NCI-H2196 (cell line): ENCODE measurements at regions not wholly inside any gene's neighbourhood (a gene's known extent, or its start where the extent isn't known, plus 50 kb on each side); places are given as distances from the start of the nearest gene placed in this dataset.
"Not testable (repeated sequence)": the region's sequence is repeated elsewhere in the genome, so short reads cannot be mapped to it uniquely, and the experiment has no call there.

Source experiments
- DNase-seq: peaks from one replicate; lab custom pipeline; 2025; ENCODE audit not compliant: unreplicated experiment; lab: John Stamatoyannopoulos, UW

DNA sequence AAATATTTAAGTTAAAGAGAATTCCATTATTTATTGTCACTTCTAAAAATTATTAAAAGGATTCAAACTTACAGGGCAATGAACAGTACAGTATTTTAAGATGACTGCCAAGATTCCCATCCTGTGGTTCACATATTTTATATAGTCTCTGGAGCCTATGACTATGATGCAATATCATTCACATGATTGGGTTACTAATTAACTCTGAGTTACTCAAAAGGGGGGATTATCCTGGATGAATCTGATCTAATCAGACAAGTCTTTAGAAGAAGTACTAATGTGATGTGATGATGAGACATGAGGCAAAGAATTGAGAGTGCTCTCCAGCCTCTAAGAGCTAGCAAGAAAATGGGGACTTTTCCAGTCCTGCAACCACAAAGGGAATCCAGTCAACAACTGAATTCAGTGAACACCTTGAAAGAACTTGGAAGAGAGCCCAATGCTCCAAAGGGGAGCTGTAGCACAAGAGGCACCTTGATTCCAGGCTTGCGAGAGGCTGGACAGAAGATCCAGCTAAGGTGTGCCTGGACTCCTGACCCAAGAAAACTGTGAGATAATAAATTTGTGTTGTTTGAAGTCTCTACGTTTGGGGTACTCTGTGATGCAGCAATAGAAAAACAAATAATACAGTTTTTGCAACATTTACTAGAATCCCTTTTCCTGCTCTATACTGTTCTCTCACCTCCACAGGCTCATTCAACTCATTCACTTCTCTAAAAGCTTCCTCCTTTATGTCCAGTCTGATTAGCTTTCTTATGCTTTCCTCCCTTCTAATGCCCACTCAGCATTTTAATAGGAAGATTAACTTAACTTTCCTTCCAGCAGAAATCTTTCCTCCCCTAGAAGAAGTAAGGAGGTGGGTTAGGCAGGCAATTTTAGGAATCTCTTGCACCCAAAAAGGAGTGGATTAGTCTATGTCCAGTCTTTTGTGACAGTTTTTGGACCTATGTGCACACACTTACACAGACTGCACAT lies 133.8 kb upstream of the LCORL start:
- DNase-seq = no peak

DNA sequence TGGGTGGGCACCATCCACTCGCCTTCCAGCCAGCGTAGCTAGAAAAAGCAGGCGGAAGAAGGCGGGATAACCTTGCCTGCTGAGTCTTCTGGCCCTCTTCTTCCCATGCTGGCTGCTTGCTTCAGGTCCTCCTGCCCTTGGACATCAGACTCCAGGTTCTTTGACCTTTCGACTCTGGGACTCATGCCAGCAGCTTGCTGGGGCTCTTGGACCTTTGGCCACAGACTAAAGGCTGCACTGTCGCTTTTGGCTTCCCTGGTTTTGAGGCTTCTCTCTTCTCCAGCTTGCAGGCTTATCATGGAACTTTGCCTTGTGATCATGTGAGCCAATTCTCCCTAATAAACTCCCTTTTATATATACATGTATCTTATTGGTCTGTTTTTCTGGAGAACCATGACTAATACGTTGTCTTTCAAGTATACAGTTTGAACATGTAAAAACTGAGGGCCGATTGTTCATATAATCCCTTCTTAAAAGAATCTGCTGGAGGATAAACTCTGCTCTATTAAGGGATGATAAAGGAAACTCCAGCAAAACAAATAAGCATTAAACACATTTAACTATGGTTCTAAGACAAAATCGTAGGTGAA lies 116.6 kb upstream of the LCORL start:
- no peak for DNase-seq

DNA sequence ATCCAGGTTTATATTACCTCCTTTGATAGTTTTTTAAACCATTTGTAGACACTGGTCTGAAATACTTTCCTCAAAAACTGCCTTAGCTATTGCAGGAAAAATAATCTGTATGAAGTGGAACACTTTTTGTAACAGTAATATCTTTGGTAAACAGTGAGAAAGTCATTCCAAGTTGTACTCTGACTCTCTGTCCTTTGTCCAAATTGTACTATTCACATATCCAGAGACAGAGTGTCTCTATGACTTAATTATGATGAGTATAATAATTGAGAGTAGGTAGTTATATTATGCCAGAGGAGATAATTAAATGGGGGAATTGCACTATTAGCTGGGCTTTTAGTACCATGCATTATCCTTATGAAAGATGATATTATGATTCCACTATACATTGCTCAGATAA lies 112.6 kb upstream of the LCORL start:
- DNase-seq = no peak

DNA sequence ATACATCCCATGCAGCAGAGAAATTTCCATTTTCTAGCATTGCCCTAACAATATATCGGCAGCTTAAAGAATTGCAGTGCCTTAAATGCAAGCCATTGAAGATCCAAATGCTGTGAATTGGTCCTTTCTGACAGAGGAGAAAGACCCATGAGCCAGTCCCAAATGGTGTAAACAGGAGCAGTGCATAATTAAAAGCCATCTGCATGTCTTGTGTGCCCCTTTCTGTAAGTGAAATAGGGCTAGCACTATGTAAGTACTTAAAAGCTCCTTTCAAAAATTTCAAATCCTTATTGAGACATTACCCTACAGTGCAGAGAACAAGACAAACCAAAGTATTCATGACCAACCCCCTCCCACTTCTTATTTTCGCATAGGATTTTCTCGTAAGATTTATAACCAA lies 108.7 kb upstream of the LCORL start:
- DNase-seq = no peak

DNA sequence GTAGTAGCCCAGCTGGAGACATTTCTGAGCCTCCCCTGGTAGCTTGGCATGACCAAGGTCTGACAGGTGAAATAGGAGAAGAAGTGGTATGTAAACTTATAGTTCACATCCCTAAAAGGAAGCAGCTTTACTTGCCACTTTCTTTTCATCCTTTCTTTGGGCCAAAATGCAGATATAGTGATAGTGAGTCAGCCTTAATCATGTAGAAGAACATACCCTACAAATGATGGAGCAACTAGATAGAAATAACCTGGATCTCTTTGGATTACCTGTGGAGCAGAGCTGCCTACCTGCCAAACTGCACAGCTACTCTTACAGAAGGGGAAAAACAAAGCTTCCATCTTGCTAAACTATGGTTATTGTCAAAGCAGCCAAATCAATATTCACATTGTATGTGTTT lies 106.7 kb upstream of the LCORL start:
- no peak for DNase-seq

DNA sequence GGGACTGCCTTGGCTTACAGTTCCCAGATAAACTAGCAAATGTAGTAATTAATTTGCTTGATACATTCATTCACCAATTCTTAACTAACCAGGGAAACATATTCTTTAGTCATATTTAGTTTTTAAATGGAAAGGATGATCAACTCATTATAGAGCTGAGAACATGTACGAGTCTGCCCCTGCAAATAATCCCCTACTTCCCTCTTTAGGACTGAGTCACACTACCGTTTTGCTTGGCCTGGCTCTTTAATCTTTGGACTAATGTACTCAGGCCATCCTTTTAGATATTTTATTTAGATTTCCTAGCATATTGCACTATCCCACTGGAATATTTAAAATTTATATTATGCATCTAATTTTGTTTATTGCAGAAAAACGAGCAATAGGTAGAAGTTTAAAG lies 105.5 kb upstream of the LCORL start:
- no peak for DNase-seq

DNA sequence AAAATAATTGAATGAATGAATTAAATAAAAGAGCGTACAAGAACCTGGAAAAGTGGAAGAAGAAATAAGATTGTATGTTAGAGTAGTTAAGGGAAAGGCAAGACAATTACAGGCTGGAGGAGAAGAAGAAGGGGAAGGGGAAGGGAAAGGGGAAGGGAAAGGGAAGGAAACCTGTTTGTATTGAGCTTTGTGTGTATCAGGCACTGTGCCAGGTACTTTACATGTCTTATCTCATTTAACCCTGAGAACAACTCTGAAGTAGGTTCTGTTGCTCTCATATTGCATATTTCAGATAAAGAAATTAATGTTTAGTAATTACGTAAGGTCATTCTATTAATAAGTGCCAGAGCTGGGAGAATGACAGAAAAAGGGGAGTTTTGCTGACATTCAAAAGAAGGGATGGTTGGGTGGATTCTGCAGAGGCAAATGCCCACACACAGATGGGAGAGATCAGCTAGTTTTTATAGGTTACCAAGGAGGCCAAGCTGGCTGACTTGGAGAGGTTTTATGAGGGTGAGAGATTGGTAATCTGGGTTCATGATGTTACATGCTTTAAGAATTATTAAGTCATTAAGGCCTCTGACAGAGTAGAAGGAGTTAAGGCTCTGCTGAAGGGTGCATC lies 92.3 kb upstream of the LCORL start:
- DNase-seq = no peak

DNA sequence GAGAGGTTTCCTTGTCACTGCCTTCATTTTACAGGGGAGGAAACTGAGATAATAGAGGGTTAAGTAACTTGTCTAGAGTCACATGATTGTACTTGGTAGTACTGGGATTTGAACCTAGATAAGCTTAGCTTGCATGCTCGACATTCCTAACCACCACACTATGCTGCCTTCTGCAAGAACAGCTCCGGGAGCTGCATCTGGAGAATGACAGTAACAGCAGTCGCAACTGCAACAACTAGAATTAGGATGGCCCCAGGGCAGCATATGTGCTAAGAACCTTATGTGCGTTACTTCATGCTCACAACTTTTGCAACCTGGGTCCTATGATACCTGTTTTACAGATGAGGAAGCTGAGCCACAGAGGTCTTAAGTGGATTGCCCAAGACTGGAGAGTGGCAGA lies 89.5 kb upstream of the LCORL start:
- DNase-seq = no peak

DNA sequence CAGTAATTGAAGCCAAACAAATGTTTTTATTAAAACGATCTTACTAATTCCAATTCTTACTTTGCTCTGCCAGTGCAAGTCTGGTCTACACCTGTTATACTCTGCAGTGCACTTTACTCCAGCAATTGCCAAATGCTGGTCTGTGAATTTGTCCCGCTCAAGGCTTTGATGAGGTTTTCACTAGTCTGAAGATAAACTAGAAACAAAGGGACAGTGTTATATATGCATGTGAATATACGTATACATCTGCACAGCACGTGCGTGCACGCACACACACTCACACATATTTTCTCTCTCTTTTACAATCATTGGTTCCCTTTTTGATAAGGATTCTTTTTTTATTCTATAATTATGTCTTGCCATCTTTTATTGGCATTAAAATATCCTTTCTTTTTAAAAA lies 88.5 kb upstream of the LCORL start:
- no peak for DNase-seq

DNA sequence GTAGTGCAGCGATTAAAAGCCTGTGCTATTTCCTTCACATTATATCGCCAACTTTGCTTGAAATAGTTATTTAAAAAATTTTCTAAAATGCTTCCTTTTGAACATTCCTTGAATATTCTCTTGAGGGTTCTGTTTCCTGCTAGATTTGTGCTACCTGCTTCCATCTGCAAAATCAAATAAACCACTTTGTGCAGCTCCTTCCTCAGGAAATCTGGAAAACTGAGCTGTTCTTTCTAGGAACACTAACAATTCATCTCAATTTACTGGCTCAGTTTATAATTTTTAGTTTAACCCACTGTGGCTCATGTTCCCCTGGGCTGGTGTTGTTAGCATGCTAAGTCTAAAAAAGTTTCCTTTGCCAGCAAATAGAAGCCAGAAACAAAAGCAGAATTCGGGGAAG lies 88.1 kb upstream of the LCORL start:
- DNase-seq = no peak

DNA sequence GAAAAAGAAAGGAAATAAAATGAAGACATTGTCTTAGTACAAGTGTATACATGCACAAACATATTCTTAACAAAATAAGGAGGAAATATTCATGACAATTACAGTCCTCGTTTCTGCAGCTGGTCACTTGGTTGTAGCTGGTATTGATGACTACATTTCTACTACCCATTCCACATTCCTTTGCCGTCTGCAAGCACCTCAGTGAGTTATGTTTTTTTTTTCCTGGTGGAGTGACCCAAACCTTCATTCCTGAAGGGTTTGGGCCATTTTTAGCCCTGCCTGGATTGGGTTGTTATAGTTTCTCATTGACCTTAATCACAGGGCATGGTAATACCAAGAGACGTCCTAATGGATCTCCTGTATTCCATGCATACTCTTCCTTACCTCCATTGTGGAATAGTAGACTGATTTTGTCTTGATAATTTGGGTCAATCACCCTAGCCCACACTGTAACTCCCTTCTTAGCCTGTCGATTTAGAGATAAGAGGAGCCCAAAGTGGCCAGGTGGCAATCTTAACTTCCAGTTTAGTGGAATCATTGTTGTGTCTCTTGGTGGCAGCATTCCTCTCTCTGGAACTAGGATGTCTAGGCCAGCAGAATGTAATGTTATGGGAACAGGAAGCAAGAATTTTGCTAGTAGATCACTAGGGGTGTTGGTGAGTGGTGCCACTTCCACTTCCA lies 86.4 kb upstream of the LCORL start:
- not testable (repeated sequence) for DNase-seq

DNA sequence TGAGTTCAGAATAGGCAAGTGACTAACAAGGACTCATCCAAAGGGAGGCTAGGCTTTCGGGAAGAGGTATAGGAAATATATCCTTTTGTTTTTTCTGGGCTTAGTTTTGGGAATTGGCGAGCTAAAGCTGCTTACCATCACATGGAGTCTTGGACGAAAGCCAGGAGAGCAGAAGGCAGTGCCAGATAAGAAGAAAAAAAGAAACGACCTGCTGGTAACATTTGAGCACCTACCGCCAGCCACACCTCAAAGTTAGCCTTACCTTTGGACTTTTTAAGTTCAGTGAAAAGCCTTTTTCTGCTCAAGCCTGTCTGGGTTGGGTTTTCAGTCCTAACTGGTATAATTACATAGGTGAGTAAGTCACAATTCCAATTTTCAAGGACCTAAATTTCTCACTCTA lies 85.1 kb upstream of the LCORL start:
- no peak for DNase-seq

DNA sequence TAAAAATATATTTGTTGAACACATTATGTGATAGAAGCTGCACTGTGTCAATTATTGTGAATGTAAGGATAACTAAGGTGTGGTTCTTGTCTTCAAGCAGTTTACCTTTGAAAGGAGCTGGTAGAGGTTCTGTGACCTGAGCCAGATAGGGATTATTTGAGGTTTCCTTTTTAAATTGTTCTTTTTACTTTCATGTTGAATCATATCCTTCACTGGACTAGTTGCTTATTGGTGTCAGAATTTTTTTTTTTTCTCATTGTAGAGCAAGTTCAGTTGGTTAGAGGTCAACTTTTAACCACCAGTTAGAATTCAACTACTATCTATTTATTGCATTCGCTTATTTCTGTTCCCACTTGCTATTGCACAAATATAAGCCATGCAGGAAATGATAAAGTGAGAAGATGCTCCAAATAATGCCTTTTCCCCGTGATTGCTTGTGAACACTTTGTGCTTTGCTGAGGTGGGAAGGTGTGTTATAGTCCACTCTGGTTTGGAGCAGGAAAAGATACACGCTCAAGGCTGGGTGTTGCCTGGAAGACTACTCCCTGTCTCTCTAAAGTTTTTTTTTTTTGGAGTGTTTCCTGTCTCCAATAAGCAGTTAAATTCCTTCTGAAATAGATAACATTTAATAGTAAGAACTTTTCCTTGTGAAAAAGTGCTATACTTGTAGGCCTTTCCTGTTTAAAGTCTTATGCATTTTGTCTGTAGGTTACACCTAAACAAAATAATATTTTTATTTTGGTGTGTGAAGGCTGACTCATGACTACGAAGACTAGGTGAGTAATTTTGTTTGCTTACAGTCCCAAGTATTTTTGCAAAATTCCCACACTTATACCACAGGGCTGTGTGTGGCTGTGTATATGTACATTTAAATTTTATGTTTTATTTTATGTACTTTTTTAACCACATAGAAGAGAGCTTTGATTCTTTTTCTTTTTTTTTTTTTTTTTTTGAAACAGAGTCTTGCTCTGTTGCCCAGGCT lies 83.8 kb upstream of the LCORL start:
- DNase-seq = no peak

DNA sequence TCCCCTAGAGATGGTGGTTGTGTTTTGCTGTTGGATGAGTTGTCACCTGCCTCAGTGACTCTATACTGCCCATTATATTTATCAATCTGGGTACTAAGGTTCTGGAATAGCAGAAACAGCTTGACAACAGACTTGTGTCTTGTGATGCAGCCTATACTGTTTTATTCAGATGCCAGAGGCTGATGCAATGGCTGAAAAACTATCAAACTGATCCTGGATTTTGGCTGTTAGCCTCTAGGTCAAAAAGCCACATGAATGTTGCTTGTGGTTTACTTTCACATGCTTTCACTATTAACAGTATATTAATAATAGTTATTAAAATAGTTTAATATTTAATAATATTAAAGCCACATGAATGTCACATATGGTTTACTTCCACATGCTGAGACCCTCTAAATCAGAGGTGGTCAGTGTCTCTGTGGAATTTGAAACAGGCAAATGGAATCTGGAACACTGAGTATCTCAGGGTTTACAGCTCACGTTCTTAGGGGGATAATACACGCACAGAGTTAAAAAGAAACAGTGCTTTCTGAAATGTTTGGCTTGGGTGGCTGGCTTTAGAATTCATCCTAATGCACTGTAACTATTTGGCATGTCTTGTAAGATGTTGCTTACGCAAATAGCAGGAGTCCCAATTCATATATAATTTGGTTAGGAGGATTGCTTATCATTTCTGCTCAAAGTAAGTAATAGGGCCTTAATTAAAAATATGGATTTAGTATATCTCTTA lies 82.5 kb upstream of the LCORL start:
- no peak for DNase-seq

DNA sequence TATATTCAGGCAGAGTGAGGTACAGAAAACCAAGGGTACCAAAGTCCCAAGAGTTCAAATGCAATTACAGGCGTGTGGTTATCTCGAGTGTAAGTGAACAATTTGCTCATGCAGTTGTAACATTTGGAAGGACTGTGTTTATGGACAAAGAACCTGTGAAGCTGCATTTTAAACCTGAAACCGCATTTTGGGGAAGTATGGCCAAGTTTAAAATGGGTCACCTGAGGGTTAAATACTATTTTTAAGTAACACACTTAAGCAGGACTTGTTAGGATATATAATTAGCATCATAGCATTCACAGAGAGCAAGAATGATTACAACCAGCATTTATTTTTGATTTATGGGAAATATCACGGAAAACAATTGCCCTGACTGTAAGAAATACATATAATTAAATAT lies 79.1 kb upstream of the LCORL start:
- no peak for DNase-seq

DNA sequence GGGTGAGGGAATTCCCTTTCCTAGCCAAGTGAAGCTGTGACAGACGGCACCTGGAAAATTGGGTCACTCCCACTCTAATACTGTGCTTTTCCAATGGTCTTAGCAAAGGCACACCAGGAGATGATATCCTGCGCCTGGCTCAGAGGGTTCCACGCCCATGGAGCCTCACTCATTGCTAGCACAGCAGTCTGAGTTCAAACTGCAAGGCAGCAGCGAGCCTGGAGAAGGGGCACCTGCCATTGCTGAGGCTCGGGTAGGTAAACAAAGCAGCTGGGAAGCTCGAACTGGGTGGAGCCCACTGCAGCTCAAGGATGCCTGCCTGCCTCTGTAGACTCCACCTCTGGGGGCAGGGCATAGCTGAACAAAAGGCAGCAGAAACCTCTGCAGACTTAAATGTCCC lies 68.9 kb upstream of the LCORL start:
- DNase-seq = not testable (repeated sequence)

DNA sequence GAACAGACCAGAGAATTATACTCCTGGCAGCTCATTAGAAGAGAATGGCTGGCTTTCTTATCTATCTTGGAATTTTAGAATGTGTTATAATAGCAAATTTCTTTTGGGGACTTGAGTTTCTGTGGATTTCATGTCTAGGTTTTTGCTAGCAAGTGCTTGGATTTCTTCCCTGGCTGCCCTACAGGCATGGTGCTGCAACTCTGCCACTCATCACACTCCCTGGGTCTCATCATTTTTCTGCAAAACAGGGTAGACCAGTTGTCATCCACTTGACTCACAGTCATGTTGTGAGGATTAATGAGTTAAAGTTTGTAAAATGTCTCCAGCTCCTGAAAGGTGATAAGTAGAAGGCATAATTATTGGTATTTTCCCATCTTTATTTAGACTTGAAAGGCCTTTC lies 60.7 kb upstream of the LCORL start:
- DNase-seq = no peak

DNA sequence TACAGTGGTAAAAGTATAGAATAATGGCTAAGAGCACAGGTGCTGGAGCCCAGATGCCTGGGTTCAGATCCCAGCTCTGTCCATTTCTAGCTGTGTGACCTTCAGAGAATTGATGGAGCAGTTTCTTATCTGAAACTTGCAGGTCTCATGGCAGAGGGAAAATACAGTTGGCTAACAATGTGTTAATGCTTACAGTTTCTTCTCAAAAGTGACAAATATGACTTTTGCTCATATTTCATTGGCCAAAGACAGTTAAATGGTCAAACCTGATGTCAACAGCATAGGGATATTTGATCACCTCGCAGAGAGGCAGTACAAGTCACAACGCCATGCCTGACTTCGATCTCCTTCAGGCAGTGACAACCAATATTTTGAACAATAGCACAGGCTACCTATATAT lies 60.2 kb upstream of the LCORL start:
- no peak for DNase-seq

DNA sequence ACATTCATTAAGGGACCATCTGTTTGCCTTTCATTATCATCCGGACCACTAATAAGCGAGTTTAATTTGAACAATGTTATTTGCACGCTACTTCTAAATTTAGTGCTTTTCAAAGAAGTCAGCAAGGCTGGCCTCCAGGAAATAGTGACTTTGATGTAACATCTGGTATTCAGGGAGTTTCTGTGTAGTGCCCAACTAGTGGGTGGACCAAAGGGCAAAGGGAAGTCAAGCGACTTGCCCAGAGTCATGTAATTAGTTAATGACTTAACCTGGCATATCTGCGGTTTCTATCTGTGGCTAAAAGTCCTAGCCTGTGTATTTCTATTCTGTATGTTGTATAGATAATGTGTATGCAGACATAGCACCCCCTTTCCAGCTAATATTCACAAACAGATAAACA lies 56.3 kb upstream of the LCORL start:
- DNase-seq = no peak
